ENCODE measurements at regions not wholly inside any gene's neighbourhood (a gene's known extent, or its start where the extent isn't known, plus 50 kb on each side); places are given as distances from the start of the nearest gene placed in this dataset.

GRCh38 chr17:6191405-6192324 lies 121.5 kb downstream of the WSCD1 start:
- TF ChIP-seq CTCF (IDR thresholded peaks at IDR 0.05; ENCODE audit: partially characterized antibody, unreplicated experiment): no peak
- H3K36me3 Mint-ChIP-seq (ENCODE audit: unreplicated experiment): peaks cover 5% of the 10 kb centered on the region
- H3K9me3 Mint-ChIP-seq (ENCODE audit: unreplicated experiment): peaks cover 5% of the 10 kb centered on the region
- no peaks in the 10 kb centered on the region for H3K4me1 Mint-ChIP-seq (ENCODE audit: low read depth, unreplicated experiment)
- H3K4me3 Mint-ChIP-seq (ENCODE audit: unreplicated experiment): no peak overlapping the region
- H3K27ac Mint-ChIP-seq (ENCODE audit: unreplicated experiment): no peak overlapping the region
- no peak for DNase-seq
- peaks cover 2% of the 10 kb centered on the region for H3K27me3 Mint-ChIP-seq (ENCODE audit: unreplicated experiment)

- Mint-ChIP-seq H3K4me1 (ENCODE audit: low read depth, unreplicated experiment) (no peaks in the 10 kb centered on the region), H3K9me3 (ENCODE audit: unreplicated experiment) (peaks cover 2% of the 10 kb centered on the region), H3K27ac (ENCODE audit: unreplicated experiment) (no peak overlapping the region), H3K27me3 (ENCODE audit: unreplicated experiment) (peaks cover under 1% of the 10 kb centered on the region), H3K4me3 (ENCODE audit: unreplicated experiment) (no peak overlapping the region), H3K36me3 (ENCODE audit: unreplicated experiment) (no peaks in the 10 kb centered on the region)
- TF ChIP-seq CTCF (IDR thresholded peaks at IDR 0.05; ENCODE audit: partially characterized antibody, unreplicated experiment): no peak
- no peak for DNase-seq
Observed at GRCh38 chr17:6187836-6188235, 117.7 kb downstream of the WSCD1 start.

GRCh38 chr17:6186998-6187397 lies 116.8 kb downstream of the WSCD1 start:
- Mint-ChIP-seq H3K27ac (ENCODE audit: unreplicated experiment) (no peak overlapping the region), H3K9me3 (ENCODE audit: unreplicated experiment) (peaks cover 1% of the 10 kb centered on the region), H3K27me3 (ENCODE audit: unreplicated experiment) (no peaks in the 10 kb centered on the region), H3K4me3 (ENCODE audit: unreplicated experiment) (no peak overlapping the region), H3K36me3 (ENCODE audit: unreplicated experiment) (no peaks in the 10 kb centered on the region), H3K4me1 (ENCODE audit: low read depth, unreplicated experiment) (no peaks in the 10 kb centered on the region)
- DNase-seq: no peak
- no peak for TF ChIP-seq CTCF (IDR thresholded peaks at IDR 0.05; ENCODE audit: partially characterized antibody, unreplicated experiment)

GRCh38 chr17:6184508-6184907 lies 114.3 kb downstream of the WSCD1 start:
- no peak for DNase-seq
- Mint-ChIP-seq H3K27ac (ENCODE audit: unreplicated experiment) (no peak overlapping the region), H3K4me1 (ENCODE audit: low read depth, unreplicated experiment) (no peaks in the 10 kb centered on the region), H3K27me3 (ENCODE audit: unreplicated experiment) (no peaks in the 10 kb centered on the region), H3K36me3 (ENCODE audit: unreplicated experiment) (no peaks in the 10 kb centered on the region), H3K4me3 (ENCODE audit: unreplicated experiment) (no peak overlapping the region), H3K9me3 (ENCODE audit: unreplicated experiment) (no peaks in the 10 kb centered on the region)
- no peak for TF ChIP-seq CTCF (IDR thresholded peaks at IDR 0.05; ENCODE audit: partially characterized antibody, unreplicated experiment)

- no peaks in the 10 kb centered on the region for H3K27me3 Mint-ChIP-seq (ENCODE audit: unreplicated experiment)
- H3K36me3 Mint-ChIP-seq (ENCODE audit: unreplicated experiment): no peaks in the 10 kb centered on the region
- DNase-seq: no peak
- no peak for TF ChIP-seq CTCF (IDR thresholded peaks at IDR 0.05; ENCODE audit: partially characterized antibody, unreplicated experiment)
- H3K27ac Mint-ChIP-seq (ENCODE audit: unreplicated experiment): no peak overlapping the region
- H3K4me3 Mint-ChIP-seq (ENCODE audit: unreplicated experiment): no peak overlapping the region
- H3K4me1 Mint-ChIP-seq (ENCODE audit: low read depth, unreplicated experiment): no peaks in the 10 kb centered on the region
- no peaks in the 10 kb centered on the region for H3K9me3 Mint-ChIP-seq (ENCODE audit: unreplicated experiment)
Observed at GRCh38 chr17:6179017-6179416, 108.8 kb downstream of the WSCD1 start.
